Gastroesophageal sphincter (tissue), 4 donors: ENCODE measurements at regions not wholly inside any gene's neighbourhood (a gene's known extent, or its start where the extent isn't known, plus 50 kb on each side); places are given as distances from the start of the nearest gene placed in this dataset.

Source experiments
- ATAC-seq: fragments of 150-250 bp; one replicate; pipeline ENCODE4 v1.9.1; 2016; ENCODE audit warnings: mild to moderate bottlenecking, moderate library complexity
- H3K27ac ChIP-seq, 4 donors: fragments of 200-600 bp; sonication (generic) in 3 of 4; 1 replicate in 3 of 4; 2 replicates in 1 of 4; pipeline ENCODE4 v1.5.1; 2016 to 2019
- H3K27me3 ChIP-seq: fragments of 200-600 bp; sonication (generic); one replicate; pipeline ENCODE4 v1.5.1; 2019
- H3K36me3 ChIP-seq, 2 donors: fragments of 200-600 bp; sonication (generic); one replicate each; pipeline ENCODE4 v1.5.1; 2019; ENCODE audit warnings: control low read depth in 1 of 2
- H3K4me1 ChIP-seq, 3 donors: fragments of 200-600 bp; sonication (generic); 1 replicate in 2 of 3; 2 replicates in 1 of 3; pipeline ENCODE4 v1.5.1; 2016 to 2019; ENCODE audit warnings: control low read depth in 2 of 3
- H3K4me3 ChIP-seq, 2 donors: fragments of 200-600 bp; sonication (generic); one replicate each; pipeline ENCODE4 v1.5.1; 2019; ENCODE audit warnings: mild to moderate bottlenecking in 1 of 2, moderate library complexity in 1 of 2
- H3K9me3 ChIP-seq, 3 donors: fragments of 200-600 bp; sonication (generic); one replicate each; pipeline ENCODE4 v1.5.1; 2017 to 2019; ENCODE audit warnings: control low read depth in 2 of 3
- EP300 ChIP-seq: sonication (generic); formaldehyde crosslinking; IDR thresholded peaks from one replicate; pipeline ENCODE4 v1.6.1; 2017; ENCODE audit warnings: antibody characterized with exemption, mild to moderate bottlenecking
- POLR2AphosphoS5 ChIP-seq: sonication (generic); formaldehyde crosslinking; IDR thresholded peaks from one replicate; pipeline ENCODE4 v1.6.1; 2017; ENCODE audit warnings: antibody characterized with exemption
- small RNA-seq, 4 donors: library from RNA; depleted of rRNA; stranded (forward); fragments of <200 nt; gene quantifications; one replicate each; pipeline ENCODE3, GENCODE V24; 2016

GRCh38 chr12:14315501-14315900 is 50.0 kb upstream of the ATF7IP start:
- Histone ChIP-seq H3K9me3 (peaks cover 0 to 11% (median 0%) of the 10 kb centered on the region in 3 donors), H3K27ac (no peak overlapping the region), H3K36me3 (no peaks in the 10 kb centered on the region), H3K4me3 (no peak overlapping the region), H3K27me3 (no peaks in the 10 kb centered on the region), H3K4me1 (no peaks in the 10 kb centered on the region)
- no peak for ATAC-seq
- TF ChIP-seq POLR2AphosphoS5: no peak
- TF ChIP-seq EP300: no peak

Small RNAs in the stretch of these regions (small RNA-seq; reads per million reads assigned to genes)
- gene AC092470.1 (0 reads per million in 4 donors), gene AC135001.1 (0 reads per million in 4 donors), gene MRPS18CP4 (0 reads per million in 4 donors), gene RNU6-491P (0 reads per million in 4 donors)
